Glutamatergic neuron (in vitro differentiated cells): ENCODE measurements at regions not wholly inside any gene's neighbourhood (a gene's known extent, or its start where the extent isn't known, plus 50 kb on each side); places are given as distances from the start of the nearest gene placed in this dataset.

Experiments
- DNase-seq: peaks from one replicate; pipeline ENCODE4 v3.0.0; 2022
- H3K27ac Mint-ChIP-seq: one replicate; pipeline ENCODE4 v1.8.0; 2020; ENCODE audit warnings: mild to moderate bottlenecking, mixed read lengths, inconsistent platforms; ENCODE audit not compliant: unreplicated experiment
- H3K27me3 Mint-ChIP-seq: one replicate; pipeline ENCODE4 v1.8.0; 2020; ENCODE audit warnings: mild to moderate bottlenecking, moderate library complexity, mixed read lengths, inconsistent platforms; ENCODE audit not compliant: unreplicated experiment
- H3K36me3 Mint-ChIP-seq: one replicate; pipeline ENCODE4 v1.8.0; 2020; ENCODE audit warnings: mild to moderate bottlenecking, mixed read lengths, inconsistent platforms; ENCODE audit not compliant: unreplicated experiment
- H3K4me1 Mint-ChIP-seq: one replicate; pipeline ENCODE4 v1.8.0; 2020; ENCODE audit warnings: mild to moderate bottlenecking, low read depth, mixed read lengths, inconsistent platforms; ENCODE audit not compliant: unreplicated experiment
- H3K4me3 Mint-ChIP-seq: one replicate; pipeline ENCODE4 v1.8.0; 2020; ENCODE audit warnings: mild to moderate bottlenecking, mixed read lengths, inconsistent platforms; ENCODE audit not compliant: unreplicated experiment
- H3K9me3 Mint-ChIP-seq: one replicate; pipeline ENCODE4 v1.8.0; 2020; ENCODE audit warnings: mild to moderate bottlenecking, moderate library complexity, mixed read lengths, inconsistent platforms; ENCODE audit not compliant: unreplicated experiment
- TF ChIP-seq, protein P1 (sequence below): fragments of 200-600 bp; sonication (generic); IDR thresholded peaks from one replicate; pipeline ENCODE4 v1.5.0; 2021; ENCODE audit not compliant: partially characterized antibody, unreplicated experiment

DNA sequence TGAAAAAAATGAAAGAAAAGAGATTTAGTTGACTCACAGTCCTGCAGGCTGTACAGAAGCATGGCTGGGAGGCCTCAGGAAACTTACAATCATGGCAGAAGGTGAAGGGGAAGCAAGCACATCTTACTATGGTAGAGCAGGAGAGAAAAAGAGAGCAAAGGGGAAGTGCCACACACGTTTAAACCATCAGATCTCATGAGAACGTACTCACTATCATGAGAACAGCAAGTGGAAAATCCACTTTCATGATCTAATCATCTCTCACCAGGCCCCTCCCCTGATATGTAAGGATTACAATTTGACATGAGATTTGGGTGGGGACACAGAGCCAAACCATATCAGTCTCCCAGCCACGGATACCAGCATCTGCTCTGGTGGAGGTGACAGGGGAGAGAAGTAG is 50.8 kb upstream of the CPOX start:
- Mint-ChIP-seq H3K36me3 (no peaks in the 10 kb centered on the region), H3K27me3 (no peaks in the 10 kb centered on the region), H3K4me1 (no peaks in the 10 kb centered on the region), H3K4me3 (no peak overlapping the region), H3K27ac (no peak overlapping the region), H3K9me3 (no peaks in the 10 kb centered on the region)
- DNase-seq: no peak
- TF ChIP-seq, protein P1, sequence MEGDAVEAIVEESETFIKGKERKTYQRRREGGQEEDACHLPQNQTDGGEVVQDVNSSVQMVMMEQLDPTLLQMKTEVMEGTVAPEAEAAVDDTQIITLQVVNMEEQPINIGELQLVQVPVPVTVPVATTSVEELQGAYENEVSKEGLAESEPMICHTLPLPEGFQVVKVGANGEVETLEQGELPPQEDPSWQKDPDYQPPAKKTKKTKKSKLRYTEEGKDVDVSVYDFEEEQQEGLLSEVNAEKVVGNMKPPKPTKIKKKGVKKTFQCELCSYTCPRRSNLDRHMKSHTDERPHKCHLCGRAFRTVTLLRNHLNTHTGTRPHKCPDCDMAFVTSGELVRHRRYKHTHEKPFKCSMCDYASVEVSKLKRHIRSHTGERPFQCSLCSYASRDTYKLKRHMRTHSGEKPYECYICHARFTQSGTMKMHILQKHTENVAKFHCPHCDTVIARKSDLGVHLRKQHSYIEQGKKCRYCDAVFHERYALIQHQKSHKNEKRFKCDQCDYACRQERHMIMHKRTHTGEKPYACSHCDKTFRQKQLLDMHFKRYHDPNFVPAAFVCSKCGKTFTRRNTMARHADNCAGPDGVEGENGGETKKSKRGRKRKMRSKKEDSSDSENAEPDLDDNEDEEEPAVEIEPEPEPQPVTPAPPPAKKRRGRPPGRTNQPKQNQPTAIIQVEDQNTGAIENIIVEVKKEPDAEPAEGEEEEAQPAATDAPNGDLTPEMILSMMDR: no peak

DNA sequence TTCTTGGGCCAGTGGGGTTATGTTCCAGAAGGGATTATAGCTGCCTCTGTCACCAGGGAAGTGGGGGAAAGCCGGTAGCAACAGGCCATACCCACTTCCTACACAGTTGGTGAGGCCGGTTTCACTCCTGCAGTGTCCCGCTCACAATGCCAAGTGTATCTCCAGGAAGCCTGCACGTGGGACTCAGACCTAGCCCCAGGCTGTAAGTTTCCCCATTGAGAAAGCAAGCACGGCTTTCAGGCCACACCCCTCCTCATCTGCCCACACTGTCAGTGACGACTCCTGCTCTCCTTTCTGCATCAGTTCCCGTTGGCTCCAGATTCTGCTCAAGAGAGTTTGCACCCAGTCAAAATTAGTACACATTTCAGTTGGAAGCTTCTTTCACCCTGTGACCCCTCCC is 51.6 kb upstream of the CPOX start:
- Mint-ChIP-seq H3K4me1 (no peaks in the 10 kb centered on the region), H3K4me3 (no peak overlapping the region), H3K27me3 (no peaks in the 10 kb centered on the region), H3K36me3 (no peaks in the 10 kb centered on the region), H3K27ac (no peak overlapping the region), H3K9me3 (no peaks in the 10 kb centered on the region)
- TF ChIP-seq, protein P1: no peak
- DNase-seq: no peak

DNA sequence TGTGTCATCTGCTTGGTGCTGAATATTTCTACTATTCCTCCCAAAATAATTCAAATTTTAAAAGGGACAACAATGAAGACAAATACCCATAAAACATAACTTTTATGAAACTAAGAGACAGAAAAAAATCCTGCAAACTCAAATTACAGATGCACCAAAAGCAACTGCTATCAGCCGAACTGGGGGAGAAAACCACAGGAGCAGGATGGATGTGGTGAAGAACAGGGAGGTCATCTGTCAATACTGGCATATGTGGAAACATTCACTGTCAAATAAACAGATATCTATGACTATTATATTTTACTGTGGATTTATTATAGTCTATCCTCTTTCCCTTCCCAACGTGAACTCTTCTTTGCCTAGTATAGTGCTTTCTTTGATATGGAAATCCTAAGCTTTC is 53.3 kb upstream of the CPOX start:
- Mint-ChIP-seq H3K27ac (no peak overlapping the region), H3K36me3 (no peaks in the 10 kb centered on the region), H3K4me1 (no peaks in the 10 kb centered on the region), H3K27me3 (no peaks in the 10 kb centered on the region), H3K4me3 (no peak overlapping the region), H3K9me3 (no peaks in the 10 kb centered on the region)
- DNase-seq: no peak
- TF ChIP-seq, protein P1: no peak

DNA sequence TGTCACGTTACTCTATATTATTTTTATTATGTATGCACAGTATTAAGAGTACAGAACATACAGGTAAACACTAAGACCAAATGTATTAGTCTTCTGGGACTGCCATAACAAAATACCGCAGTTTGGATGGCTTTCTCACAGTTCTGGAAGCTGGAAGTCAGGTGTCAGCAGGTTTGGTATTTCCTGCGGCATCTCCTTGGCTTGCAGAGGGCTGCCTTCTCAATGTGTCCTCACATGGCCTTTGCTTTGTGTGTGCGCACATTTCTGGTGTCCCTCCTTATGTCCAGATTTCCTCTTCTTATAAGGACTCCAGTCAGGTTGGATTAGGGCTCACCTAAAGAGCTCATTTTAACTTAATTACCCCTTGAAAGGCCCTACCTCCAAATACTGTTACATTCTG is 53.8 kb upstream of the CPOX start:
- no peak for DNase-seq
- TF ChIP-seq, protein P1: no peak
- no peaks in the 10 kb centered on the region for H3K36me3 Mint-ChIP-seq
- no peaks in the 10 kb centered on the region for H3K9me3 Mint-ChIP-seq
- no peak overlapping the region for H3K4me3 Mint-ChIP-seq
- no peaks in the 10 kb centered on the region for H3K4me1 Mint-ChIP-seq
- no peak overlapping the region for H3K27ac Mint-ChIP-seq
- no peaks in the 10 kb centered on the region for H3K27me3 Mint-ChIP-seq

DNA sequence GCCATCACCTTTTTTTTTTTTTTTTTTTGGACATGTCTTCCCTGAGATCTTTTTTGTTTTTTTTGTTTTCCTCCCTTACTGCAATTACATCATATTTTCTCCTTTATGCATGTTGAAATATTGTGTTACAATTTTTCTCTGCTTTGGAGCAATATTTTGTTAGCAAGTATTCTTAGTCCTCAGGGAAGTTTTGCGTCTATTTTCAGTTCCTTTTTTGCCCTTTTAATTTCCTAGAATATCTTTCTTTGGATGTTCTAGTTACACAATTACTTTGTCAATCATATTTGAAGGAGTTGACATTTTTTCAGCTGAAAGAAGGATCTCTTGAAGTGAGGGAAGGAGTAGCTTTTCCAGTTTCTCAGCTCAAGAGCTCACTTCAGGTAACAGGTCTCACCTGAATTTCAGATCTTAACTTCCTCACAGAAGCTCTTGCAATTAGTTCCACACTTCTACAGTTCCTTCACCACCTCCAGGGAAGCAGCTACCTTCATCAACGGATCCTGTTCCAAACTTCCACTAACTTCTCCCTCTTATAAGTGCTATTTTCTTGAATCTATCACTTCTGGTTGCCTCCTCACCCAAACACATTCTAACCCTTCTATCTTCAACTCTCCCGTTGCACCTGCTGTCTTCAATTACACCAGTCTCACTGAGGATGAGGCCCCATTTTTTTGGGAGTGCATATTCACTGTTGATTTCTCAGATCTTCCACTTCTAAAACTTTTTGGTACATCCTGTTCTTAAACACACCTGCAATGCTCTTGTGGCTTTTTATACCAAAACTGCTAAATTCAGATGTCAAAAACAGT is 57.8 kb upstream of the CPOX start:
- Mint-ChIP-seq H3K27ac (no peak overlapping the region), H3K36me3 (no peaks in the 10 kb centered on the region), H3K4me1 (no peaks in the 10 kb centered on the region), H3K27me3 (no peaks in the 10 kb centered on the region), H3K4me3 (no peak overlapping the region), H3K9me3 (no peaks in the 10 kb centered on the region)
- TF ChIP-seq, protein P1: no peak
- DNase-seq: no peak
